SK-N-SH treated with all-trans-retinoic acid at 6 μM for 48 hours (cell line): ENCODE measurements at regions not wholly inside any gene's neighbourhood (a gene's known extent, or its start where the extent isn't known, plus 50 kb on each side); places are given as distances from the start of the nearest gene placed in this dataset.

ENCODE experiments used
- ARNTL ChIP-seq: fragments of 450-650 bp; formaldehyde crosslinking; IDR thresholded peaks from 2 replicates; pipeline ENCODE4 v1.5.0; 2020; ENCODE audit warnings: low read depth, mild to moderate bottlenecking, moderate library complexity, borderline replicate concordance
- ESRRG ChIP-seq: fragments of 250-450 bp; sonication (Bioruptor Pico); IDR thresholded peaks from 2 replicates; pipeline ENCODE4 v1.6.1; 2021; ENCODE audit warnings: mild to moderate bottlenecking
- GLIS3 ChIP-seq: fragments of 250-450 bp; sonication (Bioruptor Pico); IDR thresholded peaks from 2 replicates; pipeline ENCODE4 v1.5.0; 2020; ENCODE audit warnings: mild to moderate bottlenecking, moderate library complexity
- OSR1 ChIP-seq: fragments of 250-450 bp; sonication (Bioruptor Pico); IDR thresholded peaks from 2 replicates; pipeline ENCODE4 v1.8.0; 2022; ENCODE audit warnings: moderate library complexity, mild to moderate bottlenecking, inconsistent platforms
- RARB ChIP-seq: fragments of 250-450 bp; sonication (Bioruptor Pico); IDR thresholded peaks from 2 replicates; pipeline ENCODE4 v1.8.0; 2021; ENCODE audit warnings: mild to moderate bottlenecking, moderate library complexity
- ZFP3 ChIP-seq: fragments of 250-450 bp; sonication (Bioruptor Pico); IDR thresholded peaks from 2 replicates; pipeline ENCODE4 v1.5.0; 2020; ENCODE audit warnings: mild to moderate bottlenecking, moderate library complexity
- ZFP30 ChIP-seq: fragments of 450-650 bp; formaldehyde crosslinking; IDR thresholded peaks from 2 replicates; pipeline ENCODE4 v1.5.0; 2022; ENCODE audit warnings: mild to moderate bottlenecking, moderate library complexity
- TF ChIP-seq, protein P1 (sequence below): fragments of 250-450 bp; sonication (Bioruptor Pico); IDR thresholded peaks from 2 replicates; pipeline ENCODE4 v1.8.0; 2020; ENCODE audit warnings: mild to moderate bottlenecking, moderate library complexity, borderline replicate concordance

DNA sequence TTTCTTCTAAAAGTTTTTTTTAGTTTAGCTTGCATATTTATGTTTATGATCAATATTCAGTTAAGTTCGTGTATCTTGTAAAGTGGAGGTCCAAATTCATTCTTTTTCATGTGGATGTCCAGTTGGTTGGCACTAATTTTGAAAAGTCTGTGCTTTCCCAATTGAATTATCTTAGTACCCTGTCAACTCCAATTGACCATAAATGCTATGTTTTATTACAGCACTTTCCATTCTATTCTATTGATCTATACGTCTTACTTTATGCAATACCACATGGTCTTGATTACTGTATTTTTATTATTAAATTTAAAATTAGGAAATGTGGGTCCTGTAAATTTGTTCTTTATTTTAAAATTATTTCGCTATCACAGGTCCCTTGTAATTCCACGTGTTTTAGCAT, 837.6 kb upstream of the SLC10A2 start:
- TF ChIP-seq ZFP3 (CRISPR knock-in tag) (no peak), GLIS3 (CRISPR knock-in tag) (no peak), OSR1 (CRISPR knock-in tag) (no peak), ARNTL (CRISPR knock-in tag) (no peak), ESRRG (CRISPR knock-in tag) (no peak), ZFP30 (CRISPR knock-in tag) (no peak), RARB (CRISPR knock-in tag) (no peak)
- TF ChIP-seq, protein P1, sequence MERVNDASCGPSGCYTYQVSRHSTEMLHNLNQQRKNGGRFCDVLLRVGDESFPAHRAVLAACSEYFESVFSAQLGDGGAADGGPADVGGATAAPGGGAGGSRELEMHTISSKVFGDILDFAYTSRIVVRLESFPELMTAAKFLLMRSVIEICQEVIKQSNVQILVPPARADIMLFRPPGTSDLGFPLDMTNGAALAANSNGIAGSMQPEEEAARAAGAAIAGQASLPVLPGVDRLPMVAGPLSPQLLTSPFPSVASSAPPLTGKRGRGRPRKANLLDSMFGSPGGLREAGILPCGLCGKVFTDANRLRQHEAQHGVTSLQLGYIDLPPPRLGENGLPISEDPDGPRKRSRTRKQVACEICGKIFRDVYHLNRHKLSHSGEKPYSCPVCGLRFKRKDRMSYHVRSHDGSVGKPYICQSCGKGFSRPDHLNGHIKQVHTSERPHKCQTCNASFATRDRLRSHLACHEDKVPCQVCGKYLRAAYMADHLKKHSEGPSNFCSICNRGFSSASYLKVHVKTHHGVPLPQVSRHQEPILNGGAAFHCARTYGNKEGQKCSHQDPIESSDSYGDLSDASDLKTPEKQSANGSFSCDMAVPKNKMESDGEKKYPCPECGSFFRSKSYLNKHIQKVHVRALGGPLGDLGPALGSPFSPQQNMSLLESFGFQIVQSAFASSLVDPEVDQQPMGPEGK: no peak
